ENCODE measurements at regions not wholly inside any gene's neighbourhood (a gene's known extent, or its start where the extent isn't known, plus 50 kb on each side); places are given as distances from the start of the nearest gene placed in this dataset.
"Not testable (repeated sequence)": the region's sequence is repeated elsewhere in the genome, so short reads cannot be mapped to it uniquely, and the experiment has no call there.

DNA sequence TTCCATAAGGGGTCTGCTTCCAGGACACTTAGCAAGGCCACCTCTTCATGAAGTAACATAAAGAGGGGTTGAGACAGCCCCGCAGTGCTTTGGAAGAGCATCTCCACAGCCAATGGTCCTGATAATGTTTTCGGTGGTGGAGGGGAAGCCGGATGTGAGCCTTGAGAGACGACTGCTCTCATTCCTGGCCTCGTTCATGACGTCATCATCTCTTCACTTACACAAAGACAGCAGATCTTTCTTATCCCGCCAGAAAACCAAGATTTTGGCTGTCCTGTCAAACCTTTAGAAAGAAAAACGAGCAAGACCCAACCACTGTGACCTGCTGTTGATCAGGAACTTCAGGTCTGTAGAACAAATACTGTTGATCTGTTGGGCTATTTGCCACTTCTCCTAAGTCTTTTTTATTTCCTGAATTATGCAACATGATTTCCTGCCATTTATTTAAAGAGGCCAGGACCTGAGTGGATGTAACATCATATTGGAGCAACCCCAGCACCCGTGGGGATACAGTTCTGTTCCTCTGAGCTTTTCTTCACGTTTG lies 89.0 kb upstream of the IRX2 start:
- DNase-seq = no peak

DNA sequence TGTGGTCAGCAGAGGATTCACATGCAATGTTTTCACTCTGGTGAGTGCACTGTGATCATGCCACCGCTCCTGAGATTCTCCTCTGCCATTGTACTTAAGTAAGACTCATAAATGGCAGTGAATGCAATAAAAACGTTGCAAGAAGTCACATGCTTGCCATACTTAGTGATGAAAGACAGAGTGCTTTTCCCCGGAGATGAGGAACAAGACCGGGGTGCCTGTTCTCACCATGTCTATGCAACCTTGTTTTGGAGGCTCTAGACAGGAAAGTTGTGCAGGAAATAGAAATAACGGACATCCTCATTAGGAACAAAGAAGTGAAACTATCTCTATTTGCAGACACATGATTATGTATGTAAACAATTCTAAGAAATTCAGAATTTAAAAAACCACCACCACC lies 84.7 kb upstream of the IRX2 start:
- no peak for DNase-seq

DNA sequence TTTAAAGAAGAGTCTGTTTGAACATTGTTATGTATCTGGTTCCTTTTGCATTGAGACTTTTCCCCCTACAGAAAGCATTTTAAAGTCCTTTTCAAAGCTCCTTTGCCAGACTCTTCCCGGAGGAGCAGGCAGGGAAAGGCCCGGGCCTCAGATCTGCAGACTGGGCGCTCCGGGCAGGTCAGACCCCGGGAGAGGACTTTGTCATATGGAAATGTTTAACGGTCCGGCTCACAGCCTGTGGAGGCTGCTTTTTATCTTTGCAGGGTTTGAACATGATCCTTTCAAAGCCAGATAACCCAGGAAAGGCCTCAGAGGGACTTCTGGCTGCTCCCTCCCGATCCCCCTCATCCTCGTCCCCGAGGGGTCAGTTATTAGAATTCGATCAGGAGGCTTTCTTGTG lies 82.1 kb upstream of the IRX2 start:
- DNase-seq = no peak

DNA sequence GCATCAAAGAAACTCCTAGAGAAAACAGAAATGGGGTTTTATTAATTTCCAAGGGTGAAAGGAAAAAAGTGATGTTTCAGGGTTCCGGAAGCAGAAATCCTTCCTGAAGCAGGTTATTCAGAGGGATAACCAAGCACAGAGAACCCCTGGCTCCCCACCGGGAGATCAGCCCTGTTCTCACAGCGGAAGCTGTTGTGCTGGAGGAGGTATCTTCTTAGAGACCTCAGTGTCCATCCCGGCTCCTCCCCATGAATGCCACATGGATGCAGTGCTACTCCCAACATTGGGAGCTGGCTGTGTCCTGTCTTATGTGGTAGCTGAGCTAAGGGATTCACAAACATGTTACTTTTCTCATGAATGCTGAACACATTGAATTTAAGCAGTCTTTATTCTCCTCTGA lies 80.9 kb upstream of the IRX2 start:
- DNase-seq = no peak

DNA sequence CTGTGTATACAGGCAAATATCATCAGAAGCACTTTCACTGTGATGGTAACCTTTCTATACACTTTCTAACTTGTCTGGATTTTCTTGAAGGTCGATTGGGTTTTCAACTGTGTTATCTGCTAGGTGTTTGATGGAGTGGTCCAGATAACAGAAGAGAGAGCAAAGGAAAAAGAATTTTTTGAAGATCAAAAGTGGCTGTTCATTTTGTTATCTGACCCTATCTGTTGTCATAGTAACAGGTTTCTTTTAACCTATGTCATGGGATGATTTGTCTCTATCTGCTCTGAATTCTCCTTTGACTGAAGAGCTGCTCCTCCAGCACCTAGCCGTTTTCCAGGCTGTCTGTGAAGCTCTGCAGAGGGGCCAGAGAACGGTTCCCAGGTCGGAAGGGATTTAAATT lies 77.8 kb upstream of the IRX2 start:
- DNase-seq = no peak

DNA sequence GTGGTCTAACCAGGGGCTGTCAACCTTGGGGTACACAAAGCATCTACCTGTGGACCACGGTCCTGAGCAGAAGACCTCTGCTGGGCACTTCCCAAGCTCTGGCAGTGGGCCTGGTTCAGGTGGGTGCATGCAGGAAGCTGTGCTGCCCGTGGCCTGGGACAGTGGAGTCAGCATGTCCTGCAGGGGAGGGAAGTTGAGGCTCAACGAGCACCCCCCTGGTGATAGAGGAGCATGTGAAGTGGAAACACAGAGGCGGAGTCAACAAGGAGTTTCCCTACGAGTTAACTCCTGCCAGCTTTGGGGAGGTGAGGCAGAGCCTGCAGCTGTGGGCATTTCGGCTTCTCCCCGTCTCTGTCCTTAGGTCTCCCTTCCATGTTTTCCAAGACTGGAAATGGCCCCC lies 67.5 kb upstream of the IRX2 start:
- no peak for DNase-seq

DNA sequence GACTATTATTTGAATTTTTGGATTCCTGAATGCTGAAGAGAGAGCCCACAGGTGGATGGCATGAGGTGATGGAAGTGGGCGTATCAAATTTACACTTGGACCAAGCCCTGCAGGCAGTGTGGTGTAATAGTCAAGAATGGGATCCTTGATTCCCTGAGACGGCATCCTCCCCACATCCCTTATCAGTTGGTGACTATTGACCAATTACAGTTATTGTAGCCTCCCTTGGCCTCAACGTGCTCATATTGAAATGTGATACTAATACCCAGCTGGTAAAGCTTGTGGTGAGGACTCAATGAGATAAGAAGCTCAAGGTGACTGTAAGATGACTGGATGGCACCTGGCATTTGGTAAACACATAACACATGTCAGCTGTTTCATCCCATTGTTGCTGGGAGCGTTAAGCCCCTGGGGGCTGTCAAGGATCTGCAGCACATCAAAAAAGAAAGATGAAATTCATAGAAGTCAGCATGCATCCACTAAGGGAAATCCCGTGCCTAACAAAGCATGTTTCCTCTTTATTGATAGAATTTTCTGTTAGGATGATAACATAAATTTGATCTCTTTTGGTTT lies 65.6 kb upstream of the IRX2 start:
- no peak for DNase-seq

DNA sequence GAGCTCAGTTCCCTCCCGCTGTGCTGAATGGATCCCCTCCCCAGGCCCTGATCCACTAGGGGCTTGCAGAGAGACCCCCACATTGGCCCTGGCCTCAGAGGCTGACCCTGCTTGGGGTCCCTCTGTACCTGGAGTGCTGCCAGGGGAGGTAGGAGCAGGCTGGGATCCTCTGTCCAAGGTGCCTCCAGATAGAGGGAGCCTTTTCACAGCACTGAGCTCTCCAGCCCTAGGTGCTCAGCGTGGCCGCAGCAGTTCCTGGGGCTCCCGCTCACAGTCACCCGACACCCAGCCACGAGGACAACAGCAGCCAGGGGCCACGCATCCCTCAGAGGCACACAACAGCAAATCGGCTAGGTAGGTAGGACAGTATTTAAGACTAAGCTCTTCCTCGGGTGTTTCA lies 62.2 kb upstream of the IRX2 start:
- no peak for DNase-seq

DNA sequence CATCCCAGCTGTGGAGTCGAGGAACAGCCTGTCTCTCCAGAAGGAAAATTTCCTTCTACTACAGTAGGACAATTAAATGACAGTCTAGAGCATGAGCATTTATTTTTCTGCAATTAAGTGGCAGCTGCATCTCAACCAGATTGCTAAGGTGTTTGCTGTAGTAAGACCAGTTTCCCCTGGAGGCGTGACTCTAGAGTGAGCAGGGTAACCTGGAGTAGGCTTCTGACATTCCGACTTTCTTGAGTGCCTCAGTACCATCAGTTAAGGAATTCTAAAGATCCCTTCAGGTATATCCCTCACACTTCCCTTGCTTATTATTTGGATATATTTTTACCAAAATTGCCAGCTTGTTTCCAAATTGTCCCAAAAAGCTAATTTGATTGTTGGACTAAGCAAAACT lies 59.2 kb upstream of the IRX2 start:
- DNase-seq = no peak

DNA sequence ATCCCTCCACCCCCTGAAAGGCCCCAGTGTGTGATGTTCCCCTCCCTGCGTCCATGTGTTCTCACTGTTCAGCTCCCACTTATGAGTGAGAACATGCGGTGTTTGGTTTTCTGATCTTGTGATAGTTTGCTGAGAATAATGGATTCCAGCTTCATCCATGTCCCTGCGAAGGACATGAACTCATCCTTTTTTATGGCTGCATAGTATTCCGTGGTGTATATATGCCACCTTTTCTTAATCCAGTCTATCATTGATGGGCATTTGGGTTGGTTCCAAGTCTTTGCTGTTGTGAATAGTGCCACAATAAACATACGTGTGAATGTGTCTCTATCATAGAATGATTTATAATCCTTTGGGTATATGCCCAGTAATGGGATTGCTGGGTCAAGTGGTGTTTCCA lies 55.8 kb upstream of the IRX2 start:
- not testable (repeated sequence) for DNase-seq

DNA sequence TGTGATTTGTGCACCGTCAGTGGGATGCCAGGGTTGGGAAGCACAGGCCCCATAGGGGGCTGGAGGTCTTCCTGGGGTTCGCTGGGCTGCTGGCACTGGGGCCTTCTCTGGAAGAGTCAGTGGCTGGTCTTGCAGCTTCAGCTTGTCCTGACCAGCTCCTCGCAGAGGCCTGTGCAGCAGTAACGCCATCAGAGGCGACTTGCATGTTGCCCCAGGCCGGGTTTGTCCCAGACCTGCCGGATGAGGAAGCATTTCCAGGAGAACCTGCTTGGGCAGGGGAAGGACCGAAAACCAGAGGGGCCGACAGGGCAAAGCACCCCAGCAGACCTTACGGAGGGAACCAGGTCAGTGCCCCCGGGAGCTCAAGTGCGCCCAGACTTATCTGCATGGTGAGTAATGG lies 54.7 kb upstream of the IRX2 start:
- no peak for DNase-seq

DNA sequence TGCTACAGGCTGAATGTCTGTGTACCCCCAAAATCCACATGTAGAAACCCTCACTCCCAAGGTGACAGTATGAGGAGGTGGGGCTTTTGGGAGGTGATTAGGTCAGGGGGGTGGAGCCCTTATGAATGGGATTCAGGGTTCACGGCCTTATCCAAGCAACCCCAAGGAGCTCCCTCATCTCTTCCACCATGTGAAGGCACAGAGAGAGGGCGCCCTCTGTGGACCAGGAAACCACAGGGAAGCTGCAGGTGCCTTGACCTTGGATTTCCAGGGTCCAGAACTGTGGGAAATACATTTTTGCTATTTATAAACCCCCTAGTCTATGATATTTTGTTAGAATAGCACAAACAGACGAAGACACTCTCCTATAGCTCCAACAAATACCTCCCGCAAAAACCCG lies 53.6 kb upstream of the IRX2 start:
- DNase-seq = no peak

DNA sequence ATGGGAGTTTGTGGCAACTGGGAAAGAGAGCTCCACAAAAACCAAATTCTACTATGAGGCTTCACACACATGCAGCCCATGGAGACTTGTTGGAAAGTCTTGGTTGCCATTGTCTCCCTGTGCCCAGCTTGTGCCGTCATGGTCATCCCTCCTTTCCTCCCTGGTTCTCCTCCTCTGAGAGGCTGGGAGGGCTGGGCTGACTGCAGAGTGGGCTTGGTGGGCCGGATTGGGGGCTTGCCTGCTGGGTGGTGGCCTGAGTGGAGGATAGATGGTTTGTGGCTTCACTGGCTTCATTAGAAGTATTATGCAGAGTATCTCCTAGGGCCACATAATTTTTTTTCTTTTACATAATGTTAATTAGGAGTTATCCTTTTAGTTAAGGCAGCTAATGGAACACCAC lies 52.3 kb upstream of the IRX2 start:
- no peak for DNase-seq

DNA sequence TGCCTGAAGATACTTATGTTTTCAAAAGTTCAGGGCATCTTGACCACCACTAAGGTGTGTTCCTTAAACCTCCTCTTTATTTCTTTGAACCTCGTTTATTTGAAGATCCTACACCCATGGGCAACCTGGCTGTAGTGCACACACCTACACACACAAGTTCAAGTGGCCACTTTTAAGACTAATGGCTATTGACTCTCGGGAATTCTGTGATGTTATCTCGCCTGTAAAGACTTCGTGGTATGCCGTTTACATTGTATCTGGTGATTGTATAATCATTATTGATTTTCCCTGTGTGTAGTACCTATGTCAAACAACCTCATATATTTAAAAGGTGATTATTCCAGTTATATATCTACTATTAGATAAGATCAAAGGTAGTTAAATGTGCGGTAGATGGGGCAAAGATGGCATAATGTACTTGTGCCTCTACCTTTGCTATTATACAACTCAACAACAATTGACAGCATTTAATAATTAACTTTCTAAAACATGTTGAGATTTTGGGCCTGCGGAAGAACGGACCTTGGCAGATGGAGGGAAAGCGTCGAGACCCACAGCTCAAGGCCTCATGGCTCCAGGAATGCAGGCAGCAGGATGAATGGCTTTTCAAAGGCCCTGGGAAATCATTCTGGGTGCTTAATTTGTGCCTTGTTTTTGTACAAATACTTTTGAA lies 51.4 kb upstream of the IRX2 start:
- DNase-seq = no peak

DNA sequence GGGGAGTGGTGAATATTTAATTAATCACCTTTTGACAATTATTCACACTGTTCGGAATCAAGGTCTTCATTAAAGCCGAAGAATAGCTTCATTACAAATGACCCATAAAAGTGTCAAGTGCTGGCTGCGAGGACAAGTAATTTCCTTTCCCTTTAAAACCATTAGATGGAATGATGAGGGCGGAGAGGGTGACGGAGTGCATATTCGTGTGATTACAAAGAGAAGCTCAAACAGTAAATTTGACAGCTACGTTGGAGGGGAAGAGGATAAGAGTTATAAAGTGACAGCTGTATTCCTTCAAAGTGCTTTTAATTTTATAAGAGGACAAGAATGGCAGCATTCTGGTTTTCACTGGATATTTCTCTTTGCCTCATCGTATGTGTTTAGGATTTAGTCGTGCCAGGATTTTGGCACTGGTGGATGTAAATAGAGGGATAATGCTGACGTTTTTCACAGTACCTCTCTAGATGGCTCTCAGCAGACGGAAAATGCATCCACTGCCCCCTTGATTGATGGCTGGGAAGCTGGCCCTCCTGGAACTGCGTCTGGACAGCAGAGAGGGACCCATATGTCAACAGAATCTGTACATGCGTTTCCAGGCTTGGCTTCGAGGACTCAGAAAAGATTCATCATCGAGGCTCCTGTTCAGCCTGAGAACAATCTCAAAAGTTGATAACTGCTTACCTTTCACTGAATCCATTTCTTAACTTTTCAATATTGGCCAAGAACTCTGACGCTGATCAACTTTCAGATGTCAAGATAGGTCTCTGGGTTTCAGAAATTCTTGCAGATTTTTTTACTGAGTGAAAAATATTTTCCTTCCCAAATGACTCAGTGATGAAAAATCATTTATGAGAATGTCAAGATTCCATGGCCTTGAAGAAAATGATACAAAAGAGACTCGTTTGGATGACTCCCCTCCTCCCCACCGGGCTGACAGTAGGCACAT lies 50.4 kb upstream of the IRX2 start:
- no peak for DNase-seq

Measured in hippocampal formation (tissue), 2 donors.